ENCODE measurements at regions not wholly inside any gene's neighbourhood (a gene's known extent, or its start where the extent isn't known, plus 50 kb on each side); places are given as distances from the start of the nearest gene placed in this dataset.

DNA sequence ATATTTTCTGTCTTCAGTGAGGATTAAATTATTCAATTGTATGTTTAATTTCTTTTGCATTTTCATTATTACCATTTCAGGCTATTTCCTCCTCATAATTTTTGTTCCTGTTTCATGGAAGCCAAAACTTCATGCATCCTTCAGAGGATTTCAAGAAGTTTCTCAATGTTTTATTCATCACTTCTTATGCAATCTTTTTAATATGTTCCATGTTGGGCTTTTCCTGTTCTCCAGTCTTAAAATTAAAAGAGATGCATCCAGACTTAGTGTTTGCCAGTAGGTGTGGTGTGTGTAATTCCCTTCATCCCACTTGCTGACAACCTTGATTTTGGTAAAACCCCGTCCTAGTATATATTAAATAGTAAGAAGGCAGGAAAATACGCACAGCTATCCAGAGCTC lies 190.0 kb downstream of the EN1 start:
- TF ChIP-seq, protein P1, sequence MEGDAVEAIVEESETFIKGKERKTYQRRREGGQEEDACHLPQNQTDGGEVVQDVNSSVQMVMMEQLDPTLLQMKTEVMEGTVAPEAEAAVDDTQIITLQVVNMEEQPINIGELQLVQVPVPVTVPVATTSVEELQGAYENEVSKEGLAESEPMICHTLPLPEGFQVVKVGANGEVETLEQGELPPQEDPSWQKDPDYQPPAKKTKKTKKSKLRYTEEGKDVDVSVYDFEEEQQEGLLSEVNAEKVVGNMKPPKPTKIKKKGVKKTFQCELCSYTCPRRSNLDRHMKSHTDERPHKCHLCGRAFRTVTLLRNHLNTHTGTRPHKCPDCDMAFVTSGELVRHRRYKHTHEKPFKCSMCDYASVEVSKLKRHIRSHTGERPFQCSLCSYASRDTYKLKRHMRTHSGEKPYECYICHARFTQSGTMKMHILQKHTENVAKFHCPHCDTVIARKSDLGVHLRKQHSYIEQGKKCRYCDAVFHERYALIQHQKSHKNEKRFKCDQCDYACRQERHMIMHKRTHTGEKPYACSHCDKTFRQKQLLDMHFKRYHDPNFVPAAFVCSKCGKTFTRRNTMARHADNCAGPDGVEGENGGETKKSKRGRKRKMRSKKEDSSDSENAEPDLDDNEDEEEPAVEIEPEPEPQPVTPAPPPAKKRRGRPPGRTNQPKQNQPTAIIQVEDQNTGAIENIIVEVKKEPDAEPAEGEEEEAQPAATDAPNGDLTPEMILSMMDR (conservative IDR thresholded peaks at IDR 0.05; ENCODE audit: low read depth, low read length) = no peak
- no peak for TF ChIP-seq EZH2 (IDR thresholded peaks at IDR 0.05; ENCODE audit: borderline replicate concordance, low read depth, low read length, poor library complexity, severe bottlenecking)

Data from A673 (cell line).